WTC11 (cell line): ENCODE measurements at regions not wholly inside any gene's neighbourhood (a gene's known extent, or its start where the extent isn't known, plus 50 kb on each side); places are given as distances from the start of the nearest gene placed in this dataset.
"Not testable (repeated sequence)": the region's sequence is repeated elsewhere in the genome, so short reads cannot be mapped to it uniquely, and the experiment has no call there.

ENCODE experiments used
- ATAC-seq: fragments of 200-7000 bp; cut with Tn5 transposase; 2 replicates; pipeline ENCODE4 v1.10.0; 2021; ENCODE audit warnings: mild to moderate bottlenecking, moderate library complexity
- CTCF ChIA-PET: fragments of 300-600 bp; sonication (Branson Sonifier 250); formaldehyde crosslinking; loops from one replicate; lab custom pipeline; 2021; ENCODE audit warnings: antibody characterized with exemption; lab: Charles Lee
- POLR2A ChIA-PET: fragments of 350-600 bp; sonication (Branson Sonifier 250); formaldehyde crosslinking; loops from one replicate; lab custom pipeline; 2021; ENCODE audit warnings: antibody characterized with exemption; lab: Charles Lee
- DNase-seq: peaks from one replicate; pipeline ENCODE4 v3.0.0; 2021; ENCODE audit warnings: low spot score
- H3K27ac Mint-ChIP-seq: 2 replicates; pipeline ENCODE4 v1.8.0; 2021; ENCODE audit warnings: mixed read lengths
- H3K27me3 Mint-ChIP-seq: 2 replicates; pipeline ENCODE4 v1.8.0; 2021; ENCODE audit warnings: low read depth, mild to moderate bottlenecking, moderate library complexity, mixed read lengths
- H3K36me3 Mint-ChIP-seq: 2 replicates; pipeline ENCODE4 v1.8.0; 2021; ENCODE audit warnings: mixed read lengths
- H3K4me1 Mint-ChIP-seq: 2 replicates; pipeline ENCODE4 v1.8.0; 2022; ENCODE audit warnings: mixed read lengths
- H3K4me3 Mint-ChIP-seq: 2 replicates; pipeline ENCODE4 v1.8.0; 2021; ENCODE audit warnings: mild to moderate bottlenecking, moderate library complexity, mixed read lengths
- H3K9me3 Mint-ChIP-seq: 2 replicates; pipeline ENCODE4 v1.8.0; 2021; ENCODE audit warnings: mixed read lengths
- ARID4B ChIP-seq: sonication (generic); formaldehyde crosslinking; IDR thresholded peaks from 2 replicates; pipeline ENCODE4 v1.8.0; 2023; ENCODE audit warnings: missing genetic modification reagents, mild to moderate bottlenecking, borderline replicate concordance
- ATF2 ChIP-seq: sonication (generic); formaldehyde crosslinking; IDR thresholded peaks from 2 replicates; pipeline ENCODE4 v1.8.1; 2022; ENCODE audit warnings: low read depth, missing genetic modification reagents, borderline replicate concordance
- ERG ChIP-seq: fragments of 250-450 bp; sonication (Bioruptor Pico); IDR thresholded peaks from 2 replicates; pipeline ENCODE4 v1.8.0; 2021; ENCODE audit warnings: mild to moderate bottlenecking
- GRHL2 ChIP-seq: fragments of 250-450 bp; sonication (Bioruptor Pico); IDR thresholded peaks from 2 replicates; pipeline ENCODE4 v1.8.0; 2022; ENCODE audit warnings: mild to moderate bottlenecking, moderate library complexity; ENCODE audit not compliant: insufficient replicate concordance, severe bottlenecking
- JUN ChIP-seq: sonication (generic); formaldehyde crosslinking; IDR thresholded peaks from 2 replicates; pipeline ENCODE4 v1.8.0; 2023; ENCODE audit warnings: mild to moderate bottlenecking, missing genetic modification reagents
- SOX15 ChIP-seq: fragments of 250-450 bp; sonication (Bioruptor Pico); IDR thresholded peaks from 2 replicates; pipeline ENCODE4 v1.9.0; 2021; ENCODE audit warnings: mild to moderate bottlenecking
- TP53 ChIP-seq: sonication (generic); formaldehyde crosslinking; IDR thresholded peaks from 2 replicates; pipeline ENCODE4 v1.8.1; 2023; ENCODE audit warnings: mild to moderate bottlenecking, missing genetic modification reagents
- USF1 ChIP-seq: sonication (generic); formaldehyde crosslinking; IDR thresholded peaks from 2 replicates; pipeline ENCODE4 v1.8.0; 2022; ENCODE audit warnings: mild to moderate bottlenecking, missing genetic modification reagents
- ZNF281 ChIP-seq: sonication (generic); formaldehyde crosslinking; IDR thresholded peaks from 2 replicates; pipeline ENCODE4 v1.8.0; 2023; ENCODE audit warnings: mild to moderate bottlenecking, missing genetic modification reagents
- ZNF317 ChIP-seq: sonication (generic); formaldehyde crosslinking; IDR thresholded peaks from 2 replicates; pipeline ENCODE4 v1.8.1; 2023; ENCODE audit warnings: low read depth, mild to moderate bottlenecking, moderate library complexity, missing genetic modification reagents, borderline replicate concordance

GRCh38 chr1:59204001-59204400 lies 92.9 kb upstream of the FGGY start:
- no peak overlapping the region for H3K4me3 Mint-ChIP-seq
- DNase-seq (no peak), ATAC-seq (no peak)
- H3K36me3 Mint-ChIP-seq = peaks cover 25% of the 10 kb centered on the region
- no peaks in the 10 kb centered on the region; the same call in 1 of the 2 replicates for H3K27me3 Mint-ChIP-seq
- ChIA-PET POLR2A (no interaction called here), CTCF (no interaction called here)
- H3K27ac Mint-ChIP-seq = no peak overlapping the region
- peaks cover 36% of the 10 kb centered on the region for H3K9me3 Mint-ChIP-seq
- TF ChIP-seq ERG (CRISPR knock-in tag) (no peak), GRHL2 (CRISPR knock-in tag) (no peak), USF1 (CRISPR knock-in tag) (no peak), ATF2 (CRISPR knock-in tag) (no peak), ARID4B (CRISPR knock-in tag) (no peak), ZNF281 (CRISPR knock-in tag) (no peak)
- H3K4me1 Mint-ChIP-seq = peaks cover 3% of the 10 kb centered on the region

GRCh38 chr1:59206616-59207015 lies 90.3 kb upstream of the FGGY start:
- CTCF ChIA-PET, POLR2A ChIA-PET, H3K27ac Mint-ChIP-seq, H3K27me3 Mint-ChIP-seq, ATAC-seq, H3K4me1 Mint-ChIP-seq, DNase-seq, H3K4me3 Mint-ChIP-seq: not testable (repeated sequence)
- peaks cover 58% of the 10 kb centered on the region for H3K9me3 Mint-ChIP-seq
- H3K36me3 Mint-ChIP-seq = peaks cover 37% of the 10 kb centered on the region

GRCh38 chr1:59210430-59210829 lies 86.5 kb upstream of the FGGY start:
- ATAC-seq, DNase-seq, H3K27me3 Mint-ChIP-seq, H3K27ac Mint-ChIP-seq, H3K4me1 Mint-ChIP-seq, CTCF ChIA-PET, H3K4me3 Mint-ChIP-seq, POLR2A ChIA-PET: not testable (repeated sequence)
- H3K9me3 Mint-ChIP-seq = peaks cover 47% of the 10 kb centered on the region
- peaks cover 27% of the 10 kb centered on the region for H3K36me3 Mint-ChIP-seq

- DNase-seq (no peak), ATAC-seq (no peak)
- H3K4me1 Mint-ChIP-seq = no peaks in the 10 kb centered on the region
- no peak overlapping the region for H3K27ac Mint-ChIP-seq
- no peaks in the 10 kb centered on the region; the same call in 1 of the 2 replicates for H3K27me3 Mint-ChIP-seq
- peaks cover 54% of the 10 kb centered on the region for H3K9me3 Mint-ChIP-seq
- POLR2A ChIA-PET = interaction anchor here (0.6 kb wide), 1 partner anchor 518 kb away, joined by 3 read pairs; no protein-coding TSS in a partner anchor
- H3K36me3 Mint-ChIP-seq = peaks cover 28% of the 10 kb centered on the region
- CTCF ChIA-PET = interaction anchor here (1.1 kb wide), 1 partner anchor 486 kb away, joined by 3 read pairs; no protein-coding TSS in a partner anchor
- H3K4me3 Mint-ChIP-seq = no peak overlapping the region
- no peak for TF ChIP-seq SOX15
- no peak for TF ChIP-seq TP53 (CRISPR knock-in tag)
- TF ChIP-seq JUN (CRISPR knock-in tag) = no peak
- TF ChIP-seq ZNF317 (CRISPR knock-in tag) = no peak
Observed at GRCh38 chr1:59212706-59213105, 84.2 kb upstream of the FGGY start.
